ENCODE measurements at regions not wholly inside any gene's neighbourhood (a gene's known extent, or its start where the extent isn't known, plus 50 kb on each side); places are given as distances from the start of the nearest gene placed in this dataset.

DNA sequence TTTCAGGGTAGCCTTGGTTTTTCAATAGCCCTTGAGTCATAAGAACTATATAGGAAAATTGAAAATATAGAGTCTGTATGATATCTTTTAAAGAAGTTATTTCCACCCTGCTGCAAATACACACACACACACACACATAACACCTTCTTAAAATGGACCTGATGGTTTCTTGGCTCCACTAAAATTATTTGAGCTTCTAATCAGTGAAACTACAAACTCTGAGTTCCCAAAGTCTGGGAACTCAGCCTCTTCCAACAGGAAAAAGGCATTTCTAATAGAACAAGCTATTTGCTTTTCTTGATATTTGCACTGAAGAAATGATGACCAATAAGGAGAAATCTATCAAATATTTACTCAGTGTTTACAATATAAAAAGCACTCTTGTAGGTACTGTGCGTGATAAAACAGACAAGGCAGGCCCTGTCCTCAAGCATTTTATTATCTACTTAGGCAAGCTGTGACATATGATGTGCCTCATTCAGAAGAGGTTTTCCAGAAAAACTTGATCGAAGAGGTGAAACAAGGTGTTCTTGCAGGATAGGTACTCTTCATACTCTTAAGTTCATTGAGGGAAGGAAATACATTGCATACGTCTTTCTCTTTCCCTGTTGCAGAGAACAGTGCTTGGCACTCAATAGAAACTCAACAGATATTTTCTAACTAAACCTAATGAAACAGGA is 88.6 kb downstream of the MGST1 start:
- no peak for TF ChIP-seq EGR1 (IDR thresholded peaks at IDR 0.05)
- TF ChIP-seq CEBPB (IDR thresholded peaks at IDR 0.05) = no peak
- TF ChIP-seq EP300 (IDR thresholded peaks at IDR 0.05; ENCODE audit: borderline replicate concordance) = no peak
- TF ChIP-seq, protein P1, sequence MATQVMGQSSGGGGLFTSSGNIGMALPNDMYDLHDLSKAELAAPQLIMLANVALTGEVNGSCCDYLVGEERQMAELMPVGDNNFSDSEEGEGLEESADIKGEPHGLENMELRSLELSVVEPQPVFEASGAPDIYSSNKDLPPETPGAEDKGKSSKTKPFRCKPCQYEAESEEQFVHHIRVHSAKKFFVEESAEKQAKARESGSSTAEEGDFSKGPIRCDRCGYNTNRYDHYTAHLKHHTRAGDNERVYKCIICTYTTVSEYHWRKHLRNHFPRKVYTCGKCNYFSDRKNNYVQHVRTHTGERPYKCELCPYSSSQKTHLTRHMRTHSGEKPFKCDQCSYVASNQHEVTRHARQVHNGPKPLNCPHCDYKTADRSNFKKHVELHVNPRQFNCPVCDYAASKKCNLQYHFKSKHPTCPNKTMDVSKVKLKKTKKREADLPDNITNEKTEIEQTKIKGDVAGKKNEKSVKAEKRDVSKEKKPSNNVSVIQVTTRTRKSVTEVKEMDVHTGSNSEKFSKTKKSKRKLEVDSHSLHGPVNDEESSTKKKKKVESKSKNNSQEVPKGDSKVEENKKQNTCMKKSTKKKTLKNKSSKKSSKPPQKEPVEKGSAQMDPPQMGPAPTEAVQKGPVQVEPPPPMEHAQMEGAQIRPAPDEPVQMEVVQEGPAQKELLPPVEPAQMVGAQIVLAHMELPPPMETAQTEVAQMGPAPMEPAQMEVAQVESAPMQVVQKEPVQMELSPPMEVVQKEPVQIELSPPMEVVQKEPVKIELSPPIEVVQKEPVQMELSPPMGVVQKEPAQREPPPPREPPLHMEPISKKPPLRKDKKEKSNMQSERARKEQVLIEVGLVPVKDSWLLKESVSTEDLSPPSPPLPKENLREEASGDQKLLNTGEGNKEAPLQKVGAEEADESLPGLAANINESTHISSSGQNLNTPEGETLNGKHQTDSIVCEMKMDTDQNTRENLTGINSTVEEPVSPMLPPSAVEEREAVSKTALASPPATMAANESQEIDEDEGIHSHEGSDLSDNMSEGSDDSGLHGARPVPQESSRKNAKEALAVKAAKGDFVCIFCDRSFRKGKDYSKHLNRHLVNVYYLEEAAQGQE (IDR thresholded peaks at IDR 0.05; ENCODE audit: low read depth) = no peak
- TF ChIP-seq NFIC (IDR thresholded peaks at IDR 0.05) = no peak
- TF ChIP-seq, protein P2, sequence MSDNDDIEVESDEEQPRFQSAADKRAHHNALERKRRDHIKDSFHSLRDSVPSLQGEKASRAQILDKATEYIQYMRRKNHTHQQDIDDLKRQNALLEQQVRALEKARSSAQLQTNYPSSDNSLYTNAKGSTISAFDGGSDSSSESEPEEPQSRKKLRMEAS (IDR thresholded peaks at IDR 0.05) = no peak
- TF ChIP-seq YY1 (IDR thresholded peaks at IDR 0.05; ENCODE audit: low read depth) = no peak
- no peak for TF ChIP-seq CREB1 (IDR thresholded peaks at IDR 0.05; ENCODE audit: low read depth)

Measured in Ishikawa (cell line).